CD4-positive, alpha-beta memory T cell (primary cell): ENCODE measurements at regions not wholly inside any gene's neighbourhood (a gene's known extent, or its start where the extent isn't known, plus 50 kb on each side); places are given as distances from the start of the nearest gene placed in this dataset.

ENCODE experiments used
- CTCF ChIA-PET: fragments of 350-600 bp; sonication (Branson Sonifier 250); formaldehyde crosslinking; loops from one replicate; lab custom pipeline; 2021; ENCODE audit warnings: inconsistent platforms; ENCODE audit not compliant: partially characterized antibody; lab: Charles Lee
- POLR2A ChIA-PET: fragments of 350-600 bp; sonication (Branson Sonifier 250); formaldehyde crosslinking; loops from one replicate; lab custom pipeline; 2021; ENCODE audit not compliant: partially characterized antibody; lab: Charles Lee
- DNase-seq, 5 donors: peaks; one replicate each; pipeline versions ENCODE4 v3.0.0 to v3.0.0-alpha.2; 2020 to 2022; ENCODE audit warnings: mixed read lengths in 1 of 5
- H3K27ac ChIP-seq: one replicate; pipeline ENCODE4 v1.7.0; 2013; ENCODE audit warnings: low read depth, low read length
- H3K27me3 ChIP-seq: 2 replicates; pipeline ENCODE4 v1.7.0; 2013; ENCODE audit warnings: mild to moderate bottlenecking, low read length, moderate library complexity; ENCODE audit not compliant: insufficient read depth
- H3K36me3 ChIP-seq: 2 replicates; pipeline ENCODE4 v1.7.0; 2013; ENCODE audit warnings: mild to moderate bottlenecking, low read length, moderate library complexity; ENCODE audit not compliant: insufficient read depth
- H3K4me1 ChIP-seq: 2 replicates; pipeline ENCODE4 v1.7.0; 2013; ENCODE audit warnings: mild to moderate bottlenecking, low read length, moderate library complexity; ENCODE audit not compliant: insufficient read depth
- H3K4me3 ChIP-seq, 2 donors: one replicate each; pipeline ENCODE4 v1.7.0; 2013; ENCODE audit warnings: low read length in 2 of 2, mild to moderate bottlenecking in 1 of 2
- H3K9me3 ChIP-seq, 2 donors: one replicate each; pipeline ENCODE4 v1.7.0; 2013; ENCODE audit warnings: low read length in 2 of 2, control low read depth in 1 of 2; ENCODE audit not compliant: control insufficient read depth in 1 of 2
- H3K27ac Mint-ChIP-seq, 7 donors: one replicate each; pipeline ENCODE4 v1.8.0; 2020 to 2021; ENCODE audit warnings: mixed read lengths in 7 of 7, mild to moderate bottlenecking in 6 of 7, inconsistent platforms in 3 of 7, moderate library complexity in 3 of 7
- H3K27me3 Mint-ChIP-seq, 2 donors: one replicate each; pipeline ENCODE4 v1.8.0; 2020 to 2021; ENCODE audit warnings: mixed read lengths in 2 of 2
- H3K36me3 Mint-ChIP-seq, 2 donors: one replicate each; pipeline ENCODE4 v1.8.0; 2020 to 2021; ENCODE audit warnings: mixed read lengths in 2 of 2, inconsistent platforms in 1 of 2, mild to moderate bottlenecking in 1 of 2
- H3K4me1 Mint-ChIP-seq, 4 donors: one replicate each; pipeline ENCODE4 v1.8.0; 2020 to 2021; ENCODE audit warnings: mixed read lengths in 4 of 4, mild to moderate bottlenecking in 1 of 4
- H3K4me3 Mint-ChIP-seq, 8 donors: one replicate each; pipeline ENCODE4 v1.8.0; 2020 to 2021; ENCODE audit warnings: mixed read lengths in 8 of 8, mild to moderate bottlenecking in 7 of 8, moderate library complexity in 6 of 8, inconsistent platforms in 3 of 8
- H3K9me3 Mint-ChIP-seq, 8 donors: one replicate each; pipeline ENCODE4 v1.8.0; 2020 to 2021; ENCODE audit warnings: mixed read lengths in 8 of 8, mild to moderate bottlenecking in 5 of 8, inconsistent platforms in 3 of 8, moderate library complexity in 1 of 8
- intact Hi-C: fragments of 100-400 bp; cut with micrococcal nuclease; formaldehyde crosslinking; loops from one replicate; pipeline ENCODE4 v1.15.1; 2023

DNA sequence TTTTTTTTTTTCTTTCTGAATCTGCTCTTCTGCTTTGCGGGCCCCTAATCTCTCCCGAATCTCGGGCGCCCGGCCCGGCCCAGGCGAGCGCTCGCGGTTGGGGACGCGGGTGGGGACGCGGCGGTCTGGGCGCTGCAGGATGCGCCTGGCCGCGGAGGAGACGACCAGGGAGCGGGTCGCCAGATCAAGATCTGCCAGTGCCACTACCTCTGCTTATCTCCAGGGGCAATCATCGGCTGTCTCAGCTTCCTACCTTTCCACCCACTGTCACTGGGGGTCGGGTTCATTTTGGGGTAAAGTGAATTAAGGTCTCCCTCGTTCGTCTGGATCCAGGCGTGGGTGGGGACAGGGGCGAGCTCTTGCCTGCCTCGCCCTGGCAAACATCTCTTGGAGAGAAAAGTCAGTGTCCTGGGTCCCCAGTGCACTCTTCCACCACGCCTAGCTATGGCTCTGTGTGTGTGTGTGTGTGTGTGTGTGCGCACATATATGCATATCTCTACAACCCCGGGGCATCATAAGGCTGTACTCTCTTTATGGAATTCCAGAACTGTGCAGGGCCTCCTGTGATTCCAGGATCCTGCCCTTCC, 422.3 kb downstream of the VRK1 start:
- peaks cover 14 to 23% of the 10 kb centered on the region in 2 donors for H3K27me3 Mint-ChIP-seq
- peak overlapping the region; percentile 84 to 90 (median 88) for H3K4me3 Mint-ChIP-seq
- Histone ChIP-seq H3K27me3 (peaks cover 13% of the 10 kb centered on the region), H3K36me3 (no peaks in the 10 kb centered on the region), H3K4me1 (peaks cover 10% of the 10 kb centered on the region), H3K27ac (no peak overlapping the region), H3K9me3 (no peaks in the 10 kb centered on the region), H3K4me3 (peak overlapping the region in 1 of 2 donors; percentile 76)
- peaks cover 8 to 32% (median 18%) of the 10 kb centered on the region in 4 donors for H3K4me1 Mint-ChIP-seq
- peak overlapping the region in 5 of 7 donors; percentile 16 to 77 (median 53) for H3K27ac Mint-ChIP-seq
- ChIA-PET CTCF (interaction anchor here (0.7 to 1.3 kb wide), 6 partner anchors 11 to 758 kb away, joined by 3 to 4 read pairs (median 3); no protein-coding TSS in a partner anchor), POLR2A (no interaction called here)
- intact Hi-C loops, result no loop called here
- H3K36me3 Mint-ChIP-seq, result peaks cover 0 to 2% of the 10 kb centered on the region in 2 donors
- DNase-seq, result peak in 3 of 5 donors; percentile 4 to 11 (median 10)
- H3K9me3 Mint-ChIP-seq, result peaks cover 0 to 3% (median 0%) of the 10 kb centered on the region in 8 donors

DNA sequence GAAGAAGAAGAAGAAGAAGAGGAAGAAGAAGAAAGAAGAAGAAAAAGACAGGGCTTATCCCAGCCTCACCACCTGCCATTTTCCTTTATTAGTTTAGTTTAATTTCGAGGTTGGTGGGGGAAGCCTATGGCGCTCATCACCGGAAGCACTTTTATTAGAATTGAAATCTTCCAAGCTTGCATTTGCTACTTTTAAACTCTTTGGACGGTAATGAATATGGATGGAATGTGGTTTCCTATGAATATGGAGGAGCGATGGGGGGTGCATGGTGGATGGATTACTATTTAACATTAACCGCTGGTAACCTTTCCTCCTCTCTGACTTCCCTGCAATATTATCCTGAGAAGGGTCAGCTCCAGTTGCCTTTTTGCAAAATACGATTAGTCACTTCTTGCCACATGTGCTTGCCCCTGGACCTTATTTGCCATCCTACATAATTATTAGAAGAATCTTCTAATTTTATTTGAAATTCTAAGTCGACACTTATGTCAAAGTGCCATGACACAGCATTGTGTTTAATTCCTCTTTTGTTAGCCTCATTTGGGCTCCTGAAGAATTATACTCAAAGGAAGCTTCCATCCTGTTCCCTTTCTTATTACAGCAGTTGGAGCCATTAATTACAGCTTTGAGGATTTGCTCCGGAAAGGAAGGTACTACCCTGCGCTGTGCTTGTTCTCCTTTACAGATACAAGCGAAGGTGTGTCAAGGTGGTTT, 424.5 kb downstream of the VRK1 start:
- DNase-seq, result no peak
- Histone ChIP-seq H3K4me3 (no peak overlapping the region), H3K27ac (no peak overlapping the region), H3K27me3 (peaks cover 13% of the 10 kb centered on the region), H3K36me3 (no peaks in the 10 kb centered on the region), H3K4me1 (peaks cover 10% of the 10 kb centered on the region), H3K9me3 (no peaks in the 10 kb centered on the region)
- H3K36me3 Mint-ChIP-seq, result peaks cover 0 to 2% of the 10 kb centered on the region in 2 donors
- intact Hi-C loops, result no loop called here
- peak overlapping the region in 1 of 8 donors; percentile 56 for H3K4me3 Mint-ChIP-seq
- H3K9me3 Mint-ChIP-seq, result peaks cover 0 to 3% (median 0%) of the 10 kb centered on the region in 8 donors
- peaks cover 8 to 28% (median 17%) of the 10 kb centered on the region in 4 donors for H3K4me1 Mint-ChIP-seq
- ChIA-PET CTCF (no interaction called here), POLR2A (no interaction called here)
- no peak overlapping the region for H3K27ac Mint-ChIP-seq
- peaks cover 14 to 24% of the 10 kb centered on the region in 2 donors for H3K27me3 Mint-ChIP-seq

DNA sequence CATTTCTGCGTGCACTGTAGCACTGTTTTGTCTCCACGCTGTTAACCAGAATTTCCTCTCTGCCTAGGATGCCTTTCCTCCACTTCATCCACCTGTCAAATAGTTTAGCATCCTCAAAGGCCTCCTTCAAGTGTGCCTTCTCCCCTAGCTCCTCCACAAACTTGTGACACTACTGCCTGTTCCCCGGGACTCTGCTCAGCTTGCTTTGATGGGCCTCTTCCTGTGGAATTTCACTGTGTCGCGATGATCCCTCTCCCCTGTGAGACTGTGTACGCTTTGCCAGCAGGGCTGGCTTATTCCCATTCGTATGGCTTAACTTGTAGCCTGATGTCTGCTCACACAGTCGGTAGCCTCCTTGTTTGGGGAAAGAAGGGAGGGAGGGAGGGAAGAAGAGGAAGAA, 426.8 kb downstream of the VRK1 start:
- Histone ChIP-seq H3K9me3 (no peaks in the 10 kb centered on the region), H3K4me1 (peaks cover 6% of the 10 kb centered on the region), H3K4me3 (no peak overlapping the region), H3K27ac (no peak overlapping the region), H3K27me3 (peaks cover 13% of the 10 kb centered on the region), H3K36me3 (no peaks in the 10 kb centered on the region)
- Mint-ChIP-seq H3K4me3 (no peak overlapping the region), H3K27me3 (peaks cover 16 to 27% of the 10 kb centered on the region in 2 donors), H3K4me1 (peaks cover 4 to 10% (median 9%) of the 10 kb centered on the region in 4 donors), H3K36me3 (peaks cover 0 to 2% of the 10 kb centered on the region in 2 donors), H3K9me3 (peaks cover 0 to 3% (median 0%) of the 10 kb centered on the region in 8 donors), H3K27ac (no peak overlapping the region)
- intact Hi-C loops, result no loop called here
- POLR2A ChIA-PET, result no interaction called here
- CTCF ChIA-PET, result no interaction called here
- no peak for DNase-seq

DNA sequence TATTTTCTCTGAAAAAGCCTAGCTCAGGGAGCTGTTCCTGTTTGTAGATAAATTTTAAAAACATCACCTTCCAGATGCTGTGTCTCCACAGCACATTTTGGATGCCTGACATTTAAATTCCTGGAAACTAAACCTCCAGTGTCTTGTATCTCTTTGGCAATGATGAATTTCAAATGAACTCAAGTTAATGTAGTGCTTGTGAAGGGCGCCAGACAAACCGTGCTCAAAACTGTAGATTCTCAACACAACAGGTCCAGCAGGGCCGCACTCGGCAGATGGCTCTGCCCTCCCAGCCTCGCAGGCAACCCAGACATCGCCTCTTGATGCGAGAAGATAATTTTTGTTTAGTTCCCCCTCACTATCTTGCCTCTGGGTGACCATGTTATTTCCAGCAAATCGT, 432.9 kb downstream of the VRK1 start:
- H3K27ac Mint-ChIP-seq, result no peak overlapping the region
- intact Hi-C loops, result no loop called here
- no peaks in the 10 kb centered on the region for H3K4me1 ChIP-seq
- H3K4me3 ChIP-seq, result no peak overlapping the region
- no peaks in the 10 kb centered on the region for H3K9me3 ChIP-seq
- H3K27ac ChIP-seq, result no peak overlapping the region
- POLR2A ChIA-PET, result no interaction called here
- CTCF ChIA-PET, result no interaction called here
- H3K27me3 ChIP-seq, result no peaks in the 10 kb centered on the region
- peaks cover 9 to 12% of the 10 kb centered on the region in 2 donors for H3K27me3 Mint-ChIP-seq
- no peaks in the 10 kb centered on the region for H3K9me3 Mint-ChIP-seq
- peaks cover 0 to under 1% (median 0%) of the 10 kb centered on the region in 4 donors for H3K4me1 Mint-ChIP-seq
- no peaks in the 10 kb centered on the region for H3K36me3 ChIP-seq
- no peaks in the 10 kb centered on the region for H3K36me3 Mint-ChIP-seq
- DNase-seq, result no peak
- no peak overlapping the region for H3K4me3 Mint-ChIP-seq

DNA sequence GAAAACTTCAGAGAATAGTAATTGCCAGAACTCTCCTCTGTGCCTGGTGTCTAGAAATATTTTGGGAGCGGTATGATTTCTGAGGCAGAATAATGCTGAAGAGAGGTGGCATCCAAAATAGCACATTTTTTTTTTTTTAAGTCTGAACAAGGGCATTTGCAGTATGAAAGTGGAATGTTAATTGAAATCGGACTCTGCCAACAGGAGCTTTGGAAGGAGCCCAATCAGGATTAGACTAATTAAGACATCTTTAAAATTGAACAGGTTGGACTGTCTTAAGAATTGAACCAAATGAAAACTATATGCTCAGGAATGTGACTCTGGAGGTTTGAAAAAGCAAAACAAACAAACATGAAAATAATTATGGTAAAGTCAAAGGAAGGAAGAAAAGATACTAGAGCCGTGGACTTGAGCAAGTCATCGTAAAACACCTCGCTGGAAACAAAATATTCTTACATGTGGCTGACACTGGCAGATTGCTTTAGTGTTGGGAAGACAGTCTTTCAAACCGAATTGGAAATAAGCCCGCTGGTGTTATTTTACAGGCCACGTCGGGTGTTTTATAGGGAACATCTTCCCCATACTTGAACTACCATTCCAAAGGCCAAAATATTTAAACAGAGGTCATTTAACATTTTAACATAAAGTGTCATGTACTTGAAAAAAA, 436.3 kb downstream of the VRK1 start:
- H3K27ac ChIP-seq, result no peak overlapping the region
- H3K9me3 Mint-ChIP-seq, result peaks cover 0 to 2% (median 0%) of the 10 kb centered on the region in 8 donors
- H3K27me3 ChIP-seq, result no peaks in the 10 kb centered on the region
- peaks cover 8 to 10% of the 10 kb centered on the region in 2 donors for H3K27me3 Mint-ChIP-seq
- no peaks in the 10 kb centered on the region for H3K4me1 ChIP-seq
- peaks cover 0 to 8% (median 1%) of the 10 kb centered on the region in 4 donors for H3K4me1 Mint-ChIP-seq
- no peak overlapping the region for H3K27ac Mint-ChIP-seq
- ChIA-PET CTCF (no interaction called here), POLR2A (no interaction called here)
- H3K36me3 Mint-ChIP-seq, result no peaks in the 10 kb centered on the region
- H3K4me3 ChIP-seq, result no peak overlapping the region
- intact Hi-C loops, result no loop called here
- no peaks in the 10 kb centered on the region for H3K36me3 ChIP-seq
- DNase-seq, result no peak
- no peaks in the 10 kb centered on the region for H3K9me3 ChIP-seq
- no peak overlapping the region for H3K4me3 Mint-ChIP-seq

DNA sequence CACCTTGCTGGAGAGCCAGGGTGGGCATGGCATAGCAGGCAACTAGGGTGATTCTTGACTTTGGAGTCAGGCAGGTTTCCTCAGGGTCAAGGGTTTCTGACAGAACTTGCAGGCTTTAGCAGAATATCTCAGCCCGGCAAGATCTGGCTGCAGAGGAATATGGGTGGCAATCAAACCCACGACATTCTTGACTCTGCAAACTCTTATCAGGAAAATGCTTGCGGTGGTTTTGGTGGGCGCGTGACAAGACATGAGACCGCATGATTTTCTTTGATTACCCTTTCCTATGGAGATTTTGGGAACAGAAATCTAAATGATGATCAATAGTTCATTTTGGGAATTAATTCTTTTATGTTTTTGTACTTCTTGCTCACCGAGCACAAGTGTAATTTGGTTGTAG, 449.5 kb downstream of the VRK1 start:
- Mint-ChIP-seq H3K27ac (no peak overlapping the region), H3K4me1 (peaks cover 4 to 13% (median 7%) of the 10 kb centered on the region in 4 donors), H3K9me3 (no peaks in the 10 kb centered on the region), H3K4me3 (no peak overlapping the region), H3K27me3 (peaks cover 11 to 12% of the 10 kb centered on the region in 2 donors), H3K36me3 (no peaks in the 10 kb centered on the region)
- no peak overlapping the region for H3K4me3 ChIP-seq
- H3K36me3 ChIP-seq, result no peaks in the 10 kb centered on the region
- H3K4me1 ChIP-seq, result peaks cover 8% of the 10 kb centered on the region
- DNase-seq, result no peak
- intact Hi-C loops, result no loop called here
- no peaks in the 10 kb centered on the region for H3K9me3 ChIP-seq
- H3K27me3 ChIP-seq, result peaks cover 3% of the 10 kb centered on the region
- H3K27ac ChIP-seq, result no peak overlapping the region
- ChIA-PET CTCF (no interaction called here), POLR2A (interaction anchor here (0.7 kb wide), 1 partner anchor 580 kb away, joined by 3 read pairs; no protein-coding TSS in a partner anchor)

DNA sequence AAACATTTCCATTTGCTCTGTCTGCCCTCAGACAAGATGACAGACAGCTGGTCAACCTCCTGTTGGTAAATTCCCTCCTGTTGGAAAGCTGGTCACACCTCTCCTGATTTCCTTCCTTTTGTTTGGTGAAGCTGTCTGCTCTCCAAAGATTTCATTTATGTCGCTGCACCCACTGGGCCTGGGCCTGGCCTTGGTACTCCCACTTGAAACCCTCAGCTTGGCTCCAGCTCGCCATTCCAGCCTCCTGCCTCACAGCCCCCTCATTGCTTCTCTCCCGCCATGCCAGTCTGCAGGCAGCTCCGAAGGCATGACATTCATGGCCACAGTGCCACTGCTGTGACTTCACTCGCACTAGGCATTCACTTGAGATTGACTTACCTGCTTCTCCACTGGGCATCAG, 451.8 kb downstream of the VRK1 start:
- Mint-ChIP-seq H3K36me3 (peaks cover 0 to 3% of the 10 kb centered on the region in 2 donors), H3K27me3 (peaks cover 5 to 7% of the 10 kb centered on the region in 2 donors), H3K4me1 (peaks cover 16 to 35% (median 17%) of the 10 kb centered on the region in 4 donors), H3K27ac (peak overlapping the region in 2 of 7 donors; percentile 24 to 36), H3K9me3 (peaks cover 0 to 9% (median 3%) of the 10 kb centered on the region in 8 donors), H3K4me3 (no peak overlapping the region)
- no peak overlapping the region for H3K27ac ChIP-seq
- H3K4me1 ChIP-seq, result peaks cover 14% of the 10 kb centered on the region
- intact Hi-C loops, result no loop called here
- H3K36me3 ChIP-seq, result no peaks in the 10 kb centered on the region
- no peaks in the 10 kb centered on the region for H3K9me3 ChIP-seq
- H3K27me3 ChIP-seq, result no peaks in the 10 kb centered on the region
- ChIA-PET CTCF (no interaction called here), POLR2A (no interaction called here)
- DNase-seq, result no peak
- no peak overlapping the region for H3K4me3 ChIP-seq
